Jurkat, Clone E6-1 (cell line): ENCODE measurements at regions not wholly inside any gene's neighbourhood (a gene's known extent, or its start where the extent isn't known, plus 50 kb on each side); places are given as distances from the start of the nearest gene placed in this dataset.

ENCODE experiments used
- DNase-seq: peaks from one replicate; pipeline ENCODE4 v3.0.0-alpha.2; 2011; ENCODE audit warnings: low read depth, low spot score
- H3K4me3 ChIP-seq: 2 replicates; pipeline ENCODE4 v1.5.1; 2011; ENCODE audit warnings: mild to moderate bottlenecking, low read length, control low read depth, moderate library complexity

GRCh38 chr7:155971180-155971770 lies 159.0 kb upstream of the SHH start:
- H3K4me3 ChIP-seq = no peak overlapping the region
- DNase-seq = no peak

DNA sequence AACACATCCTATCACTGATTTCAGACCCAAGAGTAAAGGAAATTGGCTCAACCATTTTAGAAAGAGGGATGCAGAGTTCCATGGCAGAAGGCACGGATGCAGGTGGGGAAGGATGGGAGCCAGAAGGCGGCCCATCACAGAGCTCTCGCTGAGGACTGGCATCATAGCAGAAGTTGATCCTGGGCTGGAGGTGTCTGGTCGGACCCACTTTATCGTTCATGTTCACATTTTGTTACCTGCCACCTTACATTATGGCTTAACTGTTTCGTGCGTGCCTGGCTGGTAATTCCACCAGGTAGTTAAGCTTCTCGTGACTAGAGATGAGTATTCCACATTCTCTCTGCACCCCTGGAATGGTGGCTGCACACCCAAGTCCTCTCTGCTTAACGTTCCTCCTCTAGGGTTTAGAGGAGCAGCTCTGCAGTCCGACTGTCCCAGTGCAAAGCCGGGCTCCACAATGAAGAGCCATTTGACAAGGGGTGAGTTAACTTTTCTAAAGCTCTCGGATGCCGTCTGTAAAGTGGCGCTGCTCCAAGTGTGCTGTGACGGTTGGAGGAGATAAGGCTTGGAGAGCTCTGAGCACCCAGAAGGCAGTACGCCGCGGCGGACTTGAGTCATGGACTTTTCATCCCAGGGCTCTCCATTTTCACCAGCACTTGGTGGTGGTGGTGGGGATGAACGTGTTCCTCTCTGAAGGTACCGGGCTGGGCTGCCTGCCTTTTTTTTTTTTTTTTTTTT lies 157.1 kb upstream of the SHH start:
- no peak for DNase-seq

DNA sequence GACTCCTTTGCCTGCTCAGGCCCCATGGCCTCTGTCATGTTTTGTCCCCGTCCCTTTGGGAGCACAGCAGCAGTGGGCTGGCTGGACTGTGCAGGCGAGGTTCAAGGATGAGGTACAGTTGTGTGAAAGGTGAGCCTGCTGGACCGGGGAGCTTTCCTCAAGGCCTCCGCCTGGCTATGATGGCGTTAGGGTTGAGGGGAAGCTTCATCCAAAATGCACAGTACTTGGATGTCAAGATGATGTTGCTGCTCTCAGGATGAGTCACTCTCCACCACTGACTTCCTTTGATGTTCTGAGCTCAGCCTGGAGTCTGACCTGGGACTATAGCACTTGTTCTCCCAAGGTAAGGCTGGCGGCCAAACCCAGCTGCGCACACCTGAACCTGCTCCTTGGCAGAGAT lies 152.7 kb upstream of the SHH start:
- DNase-seq = no peak
- no peak overlapping the region for H3K4me3 ChIP-seq

More for the DNA sequence above, 157.1 kb upstream of the SHH start:
- H3K4me3 ChIP-seq = no peak overlapping the region

DNA sequence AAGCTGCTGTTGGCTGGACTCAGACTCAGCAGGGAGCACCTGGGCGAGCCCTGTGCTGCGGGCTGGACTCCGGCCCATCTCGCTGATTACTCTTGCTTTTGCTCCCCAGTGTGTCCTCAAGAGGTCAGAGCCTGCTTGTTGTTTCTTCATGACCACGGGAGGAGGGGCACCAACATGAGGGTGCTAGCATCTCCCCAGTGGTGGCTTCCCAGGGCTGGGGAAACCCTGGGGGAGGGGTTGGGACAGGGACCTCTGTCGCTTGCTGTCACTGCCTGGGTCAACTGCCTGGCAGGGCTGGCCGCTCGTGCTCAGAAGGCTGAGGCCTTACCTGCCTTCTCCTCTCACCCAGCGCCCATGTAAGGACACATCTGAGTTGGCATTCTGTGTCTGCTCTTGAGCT lies 152.3 kb upstream of the SHH start:
- H3K4me3 ChIP-seq = no peak overlapping the region
- DNase-seq = no peak

DNA sequence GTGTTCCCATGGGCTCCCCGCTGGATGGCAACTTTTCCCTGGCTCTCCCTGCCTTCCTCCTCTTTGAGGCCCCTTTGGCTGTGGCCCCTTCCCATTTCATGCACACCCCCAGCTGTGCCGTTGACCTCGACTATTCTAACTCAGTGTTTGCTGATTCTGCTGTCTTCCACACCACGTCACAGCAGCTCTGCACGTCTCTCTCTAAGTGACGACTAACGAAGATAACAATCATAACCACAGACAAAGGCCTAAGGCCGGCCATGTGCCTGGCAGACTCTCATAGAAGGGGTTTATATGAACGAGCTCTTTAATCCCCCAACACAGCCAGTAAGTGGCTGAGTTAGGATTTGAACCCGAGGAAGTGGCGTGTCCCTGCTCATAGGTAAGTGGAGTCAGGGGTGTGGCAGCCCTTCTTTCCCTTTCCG lies 151.5 kb upstream of the SHH start:
- no peak overlapping the region for H3K4me3 ChIP-seq
- DNase-seq = no peak

GRCh38 chr7:155963356-155963755 lies 151.1 kb upstream of the SHH start:
- DNase-seq = no peak
- H3K4me3 ChIP-seq = no peak overlapping the region

GRCh38 chr7:155962968-155963300 lies 150.7 kb upstream of the SHH start:
- DNase-seq = no peak
- H3K4me3 ChIP-seq = no peak overlapping the region

- H3K4me3 ChIP-seq = no peak overlapping the region
- DNase-seq = no peak
Measured at GRCh38 chr7:155962191-155962967, 150.1 kb upstream of the SHH start.

DNA sequence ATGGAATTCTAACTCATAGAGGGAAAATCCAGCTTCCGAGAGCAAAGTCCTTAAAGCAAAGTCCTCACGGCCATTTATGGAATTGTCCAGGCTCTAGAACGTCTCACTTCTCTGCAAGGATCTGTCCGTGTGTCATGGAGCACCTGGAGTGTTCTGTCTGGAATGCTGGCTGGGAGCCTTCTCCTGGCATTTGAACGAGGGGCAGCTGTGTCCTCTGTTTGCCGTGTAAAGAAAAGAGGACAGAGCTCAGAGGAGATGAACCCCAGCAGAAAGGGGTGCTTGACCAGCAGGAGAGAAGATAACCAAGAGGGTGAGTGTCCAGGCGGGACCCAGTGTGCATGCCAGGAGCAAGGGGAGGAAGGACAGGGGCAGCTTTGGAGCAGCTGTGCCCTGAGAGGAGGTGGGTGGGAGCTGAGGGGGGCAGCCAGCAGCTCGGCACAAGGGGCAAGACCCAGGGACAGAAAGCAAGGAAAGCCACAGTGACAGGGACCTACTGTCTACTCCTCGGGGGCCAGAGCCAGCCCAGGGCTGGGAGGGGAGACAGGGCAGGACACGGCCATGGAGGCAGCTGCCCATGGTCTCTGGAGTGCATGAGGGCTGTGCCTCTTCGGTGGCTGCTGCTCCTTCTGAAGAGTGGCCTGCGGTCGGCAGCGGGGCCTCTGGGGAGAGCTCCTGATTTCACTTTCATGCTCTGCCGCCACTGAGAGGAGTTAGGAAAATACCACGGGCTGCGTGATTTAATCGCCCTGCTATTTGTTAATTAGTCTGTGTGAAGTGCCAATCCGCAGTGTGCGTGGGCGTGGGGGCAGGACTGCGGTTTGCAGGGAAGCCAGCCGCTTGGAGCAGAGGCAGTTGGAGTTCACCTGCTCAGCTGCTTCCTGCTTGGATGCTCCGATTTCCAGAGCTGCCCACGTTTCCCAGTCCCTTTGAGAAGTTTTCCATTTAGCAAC lies 149.3 kb upstream of the SHH start:
- H3K4me3 ChIP-seq = no peak overlapping the region
- no peak for DNase-seq

- H3K4me3 ChIP-seq = no peak overlapping the region
- no peak for DNase-seq
Measured at GRCh38 chr7:155959894-155960293, 147.6 kb upstream of the SHH start.

DNA sequence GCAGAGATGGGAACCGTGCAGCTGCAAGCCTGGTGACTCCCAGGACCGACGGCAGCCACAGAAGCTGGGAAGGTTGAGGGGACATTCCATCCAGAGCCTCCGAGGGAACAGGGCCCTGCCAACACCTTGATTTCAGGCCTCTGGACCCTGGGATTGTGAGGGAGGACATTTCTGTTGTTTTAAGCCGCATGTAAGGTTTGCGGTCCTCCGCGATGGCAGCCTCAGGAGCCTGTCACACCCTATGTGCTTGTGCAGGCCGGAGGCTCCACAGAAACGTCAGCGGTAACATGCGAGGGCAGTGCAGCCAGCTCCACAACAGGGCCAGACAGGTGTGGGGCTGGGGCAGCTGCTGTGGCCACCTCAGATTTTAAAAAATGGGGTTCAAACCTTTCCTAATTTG lies 144.7 kb upstream of the SHH start:
- no peak overlapping the region for H3K4me3 ChIP-seq
- no peak for DNase-seq

DNA sequence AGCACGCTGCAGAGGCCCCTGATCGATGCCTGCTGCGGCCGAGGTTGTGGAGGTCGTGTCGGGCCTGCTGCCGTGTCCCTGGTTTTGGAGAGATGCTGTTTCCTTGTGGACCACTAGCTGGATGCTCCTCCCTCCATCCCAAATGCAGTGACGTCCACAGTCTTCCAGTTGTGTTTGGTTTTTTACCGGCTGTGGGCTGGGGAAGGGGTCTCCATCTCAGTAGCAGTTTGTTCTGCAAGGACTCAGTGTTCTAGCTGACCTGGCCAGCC lies 143.0 kb upstream of the SHH start:
- no peak for DNase-seq
- H3K4me3 ChIP-seq = no peak overlapping the region

DNA sequence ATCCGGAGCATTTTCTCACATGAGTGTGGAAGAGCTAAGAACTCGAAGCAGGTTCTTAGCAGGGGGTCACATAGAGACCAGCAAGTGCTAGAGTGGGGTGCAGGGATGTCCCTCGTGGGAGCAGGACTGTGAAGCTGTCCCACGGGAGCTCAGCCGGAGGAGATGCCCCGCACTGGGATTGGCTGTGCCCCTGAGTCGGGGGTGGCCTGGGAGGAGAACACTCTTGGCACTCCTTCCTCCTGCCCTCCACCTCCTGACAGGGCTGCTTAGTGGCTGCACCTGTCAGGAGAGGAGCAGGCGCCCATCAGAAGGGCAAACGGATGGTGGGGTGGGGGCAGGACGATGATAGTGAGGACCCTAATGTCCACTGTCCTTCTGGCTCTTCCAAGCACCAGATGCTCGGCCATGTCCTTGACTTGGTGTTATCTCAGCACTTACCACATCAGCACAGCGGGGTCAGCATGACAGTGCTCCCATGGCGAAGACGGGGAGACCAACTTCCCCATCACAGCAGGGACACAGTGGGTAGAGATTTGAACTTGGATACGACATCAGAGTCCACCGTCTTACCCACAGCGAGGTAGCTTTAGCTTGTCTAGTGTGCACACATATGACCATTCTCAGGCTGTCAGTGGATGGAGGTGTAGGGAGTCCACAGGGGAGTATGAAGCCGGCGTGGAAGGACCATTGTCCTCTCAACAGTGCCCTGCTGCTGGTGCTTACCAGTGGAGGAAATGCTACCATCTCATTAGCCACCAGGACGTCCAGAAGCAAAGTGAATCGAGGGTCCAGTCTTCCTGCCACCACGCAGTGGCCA lies 142.5 kb upstream of the SHH start:
- DNase-seq = no peak

GRCh38 chr7:155953781-155954549 lies 141.7 kb upstream of the SHH start:
- no peak for DNase-seq
- no peak overlapping the region for H3K4me3 ChIP-seq

More for the DNA sequence above, 142.5 kb upstream of the SHH start:
- no peak overlapping the region for H3K4me3 ChIP-seq

- H3K4me3 ChIP-seq = no peak overlapping the region
- DNase-seq = no peak
Measured at GRCh38 chr7:155953501-155953778, 141.2 kb upstream of the SHH start.

DNA sequence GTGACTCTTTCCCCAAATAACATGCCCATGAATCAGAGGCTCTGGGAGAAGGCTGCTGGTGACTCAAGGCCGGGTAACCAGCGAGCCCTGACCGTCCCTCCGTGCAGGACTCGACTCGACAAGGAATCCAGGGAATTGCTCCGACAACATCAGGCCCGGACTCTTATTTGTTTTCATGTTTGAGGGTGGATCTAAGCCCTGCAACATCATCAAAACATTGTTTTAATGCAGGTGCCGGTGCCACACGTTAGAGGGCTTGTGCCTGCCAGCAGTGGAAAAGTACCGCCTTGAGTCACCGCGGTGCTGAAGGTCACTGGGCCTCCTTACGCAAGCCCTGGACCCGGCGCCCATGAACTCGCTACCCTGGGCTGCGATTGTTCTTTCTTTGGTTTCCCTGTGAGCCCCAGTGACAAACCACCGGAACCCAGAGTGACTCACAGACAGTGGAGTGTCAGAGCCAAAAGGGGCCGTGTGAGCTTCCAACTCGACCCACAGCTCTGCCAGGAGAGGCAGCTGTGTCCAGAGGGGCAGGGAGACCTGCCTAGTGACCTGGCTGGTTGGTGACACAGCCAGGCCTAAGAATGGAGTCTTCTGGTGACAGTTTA lies 139.4 kb upstream of the SHH start:
- DNase-seq = no peak

GRCh38 chr7:155950898-155951553 lies 138.8 kb upstream of the SHH start:
- no peak overlapping the region for H3K4me3 ChIP-seq
- no peak for DNase-seq

More for the DNA sequence above, 139.4 kb upstream of the SHH start:
- no peak overlapping the region for H3K4me3 ChIP-seq
